DMS153 treated with DMSO at 0.1 percent for 48 hours (cell line): ENCODE measurements at regions not wholly inside any gene's neighbourhood (a gene's known extent, or its start where the extent isn't known, plus 50 kb on each side); places are given as distances from the start of the nearest gene placed in this dataset.
"Not testable (repeated sequence)": the region's sequence is repeated elsewhere in the genome, so short reads cannot be mapped to it uniquely, and the experiment has no call there.

Experiments
- DNase-seq: peaks from one replicate; lab custom pipeline; 2025; ENCODE audit not compliant: unreplicated experiment; lab: John Stamatoyannopoulos, UW

GRCh38 chr6:85764844-85765243, 122.2 kb upstream of the SYNCRIP start:
- DNase-seq = no peak

- peak; percentile 16 for DNase-seq
Observed at GRCh38 chr6:85756982-85757381, 114.3 kb upstream of the SYNCRIP start.

GRCh38 chr6:85754894-85755293, 112.2 kb upstream of the SYNCRIP start:
- DNase-seq = no peak

- DNase-seq = no peak
Observed at GRCh38 chr6:85752602-85753001, 109.9 kb upstream of the SYNCRIP start.

DNA sequence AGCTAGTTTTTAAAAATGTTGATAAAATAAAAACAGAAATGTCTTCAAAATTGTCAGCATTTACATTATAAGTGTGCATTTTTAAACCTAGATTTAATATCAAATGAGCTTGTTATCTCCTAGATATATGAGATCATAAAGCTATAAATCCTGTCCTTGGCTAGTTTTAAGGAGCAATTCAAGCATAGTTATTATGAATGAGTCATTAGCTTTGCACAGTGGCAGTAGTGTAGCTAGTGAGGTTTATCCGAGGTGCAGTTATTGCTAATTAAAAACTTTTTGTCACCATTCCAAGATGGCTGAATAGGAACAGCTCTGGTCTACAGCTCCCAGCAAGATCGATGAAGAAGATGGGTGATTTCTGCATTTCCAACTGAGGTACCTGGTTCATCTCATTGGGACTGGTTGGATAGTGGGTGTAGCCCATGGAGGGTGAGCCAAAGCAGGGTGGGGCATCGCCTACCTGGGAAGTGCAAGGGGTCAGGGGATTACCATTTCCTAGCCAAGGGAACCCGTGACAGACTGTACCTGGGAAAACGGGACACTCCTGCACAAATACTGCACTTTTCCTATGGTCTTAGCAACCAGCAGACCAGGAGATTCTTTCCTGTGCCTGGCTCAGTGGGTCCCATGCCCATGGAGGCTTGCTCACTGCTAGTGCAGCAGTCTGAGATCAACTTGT, 108.8 kb upstream of the SYNCRIP start:
- DNase-seq = no peak

- DNase-seq = not testable (repeated sequence)
Observed at GRCh38 chr6:85750146-85750545, 107.5 kb upstream of the SYNCRIP start.

DNA sequence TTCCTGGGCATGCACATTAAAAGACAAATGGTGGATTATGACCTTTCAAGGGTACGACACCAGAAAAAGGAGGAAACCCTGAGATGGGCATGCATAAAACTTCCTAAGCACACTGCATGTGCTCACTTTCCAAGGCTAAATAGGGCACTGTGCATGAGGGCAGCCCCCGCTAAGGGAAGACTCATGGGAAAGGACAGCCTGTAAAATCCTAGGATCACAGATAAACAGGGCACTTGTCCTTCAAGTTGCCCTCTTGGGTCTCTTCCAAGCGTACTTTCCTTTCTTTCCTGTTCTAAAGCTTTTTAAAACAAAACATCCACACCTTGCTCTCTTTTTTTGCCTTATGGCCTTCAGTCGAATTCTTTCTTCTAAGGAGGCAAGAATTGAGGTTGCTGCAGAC, 106.5 kb upstream of the SYNCRIP start:
- DNase-seq = no peak

GRCh38 chr6:85747666-85748065, 105.0 kb upstream of the SYNCRIP start:
- no peak for DNase-seq

GRCh38 chr6:85747093-85747492, 104.4 kb upstream of the SYNCRIP start:
- no peak for DNase-seq

GRCh38 chr6:85744433-85744970, 101.8 kb upstream of the SYNCRIP start:
- DNase-seq = no peak

DNA sequence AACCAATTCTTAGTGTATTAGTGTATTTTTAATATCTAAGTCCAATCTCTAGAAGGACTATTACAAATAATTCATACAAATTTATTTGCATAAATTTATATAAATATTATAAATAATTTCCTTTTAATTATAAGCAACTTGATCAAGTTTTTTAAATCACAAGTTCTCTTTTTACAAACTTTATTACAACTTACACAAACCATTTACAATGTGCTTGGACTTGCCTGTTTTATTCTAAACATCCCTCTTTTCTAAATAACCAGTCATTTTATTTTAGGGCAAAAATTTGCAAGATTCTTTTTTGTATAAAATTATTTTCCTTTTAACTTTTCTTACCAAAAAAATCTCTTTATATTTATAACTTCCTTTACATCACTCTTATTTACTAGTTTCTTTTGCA, 83.5 kb upstream of the SYNCRIP start:
- DNase-seq = no peak

DNA sequence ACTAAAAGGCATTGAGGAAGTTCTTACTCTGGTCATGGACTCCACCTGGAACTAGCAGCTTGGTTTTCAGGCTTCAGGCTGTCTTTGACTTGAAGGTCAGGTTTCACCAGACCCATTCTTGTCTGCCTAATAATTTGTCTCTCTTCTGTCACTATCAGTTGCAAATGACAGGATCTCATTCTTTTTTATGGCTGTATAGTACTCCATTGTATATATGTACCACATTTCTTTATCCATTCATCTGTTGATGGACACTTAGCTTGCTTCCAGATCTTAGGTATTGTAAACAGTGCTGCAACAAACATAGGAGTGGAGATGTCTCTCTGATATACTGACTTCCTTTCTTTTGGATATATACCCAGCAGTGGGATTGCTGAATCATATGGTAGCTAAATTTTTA, 73.1 kb upstream of the SYNCRIP start:
- DNase-seq = no peak

DNA sequence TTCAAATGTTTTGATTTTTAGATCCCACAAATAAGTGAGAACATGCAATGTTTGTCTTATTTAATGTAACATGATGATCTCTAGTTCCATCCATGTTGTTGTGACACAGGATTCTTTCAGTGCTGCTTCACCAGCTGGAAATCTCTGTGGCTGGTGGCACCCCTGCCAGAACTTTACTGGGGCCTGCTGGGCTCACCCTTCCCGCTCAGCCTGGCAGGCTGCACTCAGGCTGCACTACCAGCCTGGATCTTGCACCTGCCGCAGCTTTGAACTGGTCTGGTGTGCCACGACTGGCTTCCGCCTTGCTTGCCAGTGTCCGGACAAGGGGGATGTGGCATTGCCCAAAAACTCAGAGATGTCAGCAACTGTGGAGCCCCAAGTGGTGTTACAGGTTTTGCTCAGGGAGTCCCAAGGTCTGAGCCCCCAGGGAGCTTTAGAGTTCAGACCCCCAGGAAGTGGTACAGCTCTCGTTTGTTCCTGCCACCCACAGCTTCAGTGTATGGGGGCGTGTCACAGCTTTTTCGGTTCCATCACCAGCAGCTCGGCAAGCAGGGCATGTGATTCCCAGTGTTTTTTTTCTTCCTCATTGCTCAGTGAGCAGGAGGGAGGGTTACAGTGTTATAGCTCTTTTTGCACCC, 72.3 kb upstream of the SYNCRIP start:
- no peak for DNase-seq

- no peak for DNase-seq
Observed at GRCh38 chr6:85712346-85712745, 69.7 kb upstream of the SYNCRIP start.

DNA sequence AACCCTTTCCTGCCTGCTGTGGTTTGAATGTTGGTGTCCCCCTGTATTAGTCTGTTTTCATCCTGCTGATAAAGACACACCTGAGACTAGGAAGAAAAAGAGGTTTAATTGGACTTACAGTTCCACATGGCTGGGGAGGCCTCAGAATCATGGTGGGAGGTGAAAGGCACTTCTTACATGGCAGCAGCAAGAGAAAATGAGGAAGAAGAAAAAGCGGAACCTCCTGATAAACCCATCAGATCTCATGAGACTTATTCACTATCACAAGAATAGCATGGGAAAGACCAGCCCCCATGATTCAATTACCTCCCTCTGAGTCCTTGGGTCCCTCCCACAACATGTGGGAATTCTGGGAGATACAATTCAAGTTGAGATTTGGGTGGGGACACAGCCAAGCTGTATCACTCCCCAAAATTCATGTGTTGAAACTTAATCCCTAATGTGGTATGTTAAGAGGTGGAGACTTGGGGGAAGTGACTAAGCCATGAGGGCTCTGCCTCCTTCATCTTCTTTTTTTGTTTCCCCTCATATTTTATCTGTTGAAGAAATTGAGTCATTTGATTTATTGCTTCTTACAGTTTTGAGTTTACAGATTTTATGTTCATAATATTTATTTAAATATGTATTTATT, 64.9 kb upstream of the SYNCRIP start:
- not testable (repeated sequence) for DNase-seq

- no peak for DNase-seq
Observed at GRCh38 chr6:85706272-85706671, 63.6 kb upstream of the SYNCRIP start.

- no peak for DNase-seq
Observed at GRCh38 chr6:85705220-85705619, 62.5 kb upstream of the SYNCRIP start.

DNA sequence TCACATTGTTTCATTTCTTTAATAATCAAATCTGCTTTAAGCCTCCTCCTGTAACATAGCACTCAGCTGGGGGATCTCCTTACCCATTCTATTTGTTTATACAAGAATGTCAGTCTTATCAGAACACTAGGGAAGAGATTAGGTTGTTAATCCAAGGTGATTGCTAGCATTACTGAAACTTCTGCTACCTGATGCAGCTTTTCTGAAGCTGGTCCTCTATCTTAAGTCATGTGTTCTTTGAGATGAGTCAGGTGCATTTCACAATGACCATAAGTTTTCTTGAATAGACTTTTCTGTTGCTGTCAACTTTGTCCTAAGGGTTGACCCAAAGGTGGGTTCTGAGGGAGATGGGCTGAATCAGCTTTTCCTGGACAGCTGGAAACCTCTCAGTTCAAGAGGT, 60.7 kb upstream of the SYNCRIP start:
- DNase-seq = no peak
